ENCODE measurements at regions not wholly inside any gene's neighbourhood (a gene's known extent, or its start where the extent isn't known, plus 50 kb on each side); places are given as distances from the start of the nearest gene placed in this dataset.

DNA sequence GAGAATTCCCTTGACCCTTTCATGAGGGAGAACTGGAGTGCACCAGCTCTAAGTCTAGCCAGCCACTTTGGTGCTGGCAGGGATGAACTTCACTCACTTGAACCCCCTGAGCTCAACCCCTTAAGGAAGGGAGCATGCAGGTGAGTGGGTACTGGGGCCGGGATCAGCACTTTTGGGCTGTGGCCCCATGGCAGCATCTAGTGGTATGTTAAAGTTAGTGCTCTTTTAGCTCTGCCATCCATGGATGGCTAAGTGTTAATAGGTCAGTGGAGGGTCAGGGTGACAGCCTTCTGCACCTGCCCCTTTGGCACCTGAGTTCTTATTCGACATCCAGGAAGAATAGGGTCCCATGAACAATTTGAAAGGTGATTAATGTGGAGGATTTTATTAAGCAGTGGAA lies 689.0 kb upstream of the FSHR start:
- Histone ChIP-seq H3K56ac (ENCODE audit: insufficient read length, low read depth, low read length) (no peak overlapping the region), H3T11ph (ENCODE audit: low read length) (no peak overlapping the region), H3K14ac (ENCODE audit: insufficient read depth, low read length) (no peak overlapping the region), H4K8ac (replicated peaks; ENCODE audit: insufficient read length, low read depth, low read length) (no peak overlapping the region), H3K9me3 (ENCODE audit: control insufficient read depth, low read depth, low read length) (no peaks in the 10 kb centered on the region), H4K5ac (ENCODE audit: insufficient read length, low read depth, low read length) (no peak overlapping the region), H2AFZ (ENCODE audit: low read length) (no peak overlapping the region), H3K4me2 (ENCODE audit: insufficient read depth, insufficient read length, low read length) (no peak overlapping the region), H2BK20ac (ENCODE audit: low read depth, low read length, poor library complexity, severe bottlenecking) (no peak overlapping the region), H3K18ac (ENCODE audit: insufficient read length, low read depth, low read length) (no peak overlapping the region), H2AK5ac (ENCODE audit: insufficient read length, low read length) (no peak overlapping the region), H2BK5ac (ENCODE audit: insufficient read length, low read length) (no peak overlapping the region), H2BK15ac (ENCODE audit: low read depth, low read length) (no peak overlapping the region), H4K20me1 (ENCODE audit: control insufficient read depth, insufficient read depth, insufficient read length) (no peaks in the 10 kb centered on the region), H4K91ac (ENCODE audit: insufficient read length, low read depth, low read length) (no peak overlapping the region), H3K23me2 (ENCODE audit: insufficient read length, low read depth, low read length, poor library complexity, severe bottlenecking) (no peaks in the 10 kb centered on the region), H3K4me1 (ENCODE audit: insufficient read depth, low read length) (no peaks in the 10 kb centered on the region), H3K4ac (ENCODE audit: low read depth, low read length) (no peak overlapping the region), H3K27ac (ENCODE audit: insufficient read length, low read depth, low read length) (no peak overlapping the region), H3K79me1 (ENCODE audit: insufficient read depth, low read depth, low read length, poor library complexity, severe bottlenecking) (no peaks in the 10 kb centered on the region), H3K23ac (ENCODE audit: insufficient read length, low read depth, low read length) (no peak overlapping the region), H3K79me2 (ENCODE audit: insufficient read depth, low read length) (no peaks in the 10 kb centered on the region), H2BK120ac (ENCODE audit: low read depth, low read length, poor library complexity, severe bottlenecking) (no peak overlapping the region), H3K27me3 (ENCODE audit: insufficient read depth, low read length) (no peaks in the 10 kb centered on the region), H2BK12ac (ENCODE audit: insufficient read length, low read depth, low read length) (no peak overlapping the region), H3K9ac (ENCODE audit: extremely low read depth, insufficient read length, low read length) (no peak overlapping the region)
- TF ChIP-seq, protein P1, sequence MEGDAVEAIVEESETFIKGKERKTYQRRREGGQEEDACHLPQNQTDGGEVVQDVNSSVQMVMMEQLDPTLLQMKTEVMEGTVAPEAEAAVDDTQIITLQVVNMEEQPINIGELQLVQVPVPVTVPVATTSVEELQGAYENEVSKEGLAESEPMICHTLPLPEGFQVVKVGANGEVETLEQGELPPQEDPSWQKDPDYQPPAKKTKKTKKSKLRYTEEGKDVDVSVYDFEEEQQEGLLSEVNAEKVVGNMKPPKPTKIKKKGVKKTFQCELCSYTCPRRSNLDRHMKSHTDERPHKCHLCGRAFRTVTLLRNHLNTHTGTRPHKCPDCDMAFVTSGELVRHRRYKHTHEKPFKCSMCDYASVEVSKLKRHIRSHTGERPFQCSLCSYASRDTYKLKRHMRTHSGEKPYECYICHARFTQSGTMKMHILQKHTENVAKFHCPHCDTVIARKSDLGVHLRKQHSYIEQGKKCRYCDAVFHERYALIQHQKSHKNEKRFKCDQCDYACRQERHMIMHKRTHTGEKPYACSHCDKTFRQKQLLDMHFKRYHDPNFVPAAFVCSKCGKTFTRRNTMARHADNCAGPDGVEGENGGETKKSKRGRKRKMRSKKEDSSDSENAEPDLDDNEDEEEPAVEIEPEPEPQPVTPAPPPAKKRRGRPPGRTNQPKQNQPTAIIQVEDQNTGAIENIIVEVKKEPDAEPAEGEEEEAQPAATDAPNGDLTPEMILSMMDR (conservative IDR thresholded peaks at IDR 0.05) = peak; percentile 35; the same call in 2 of the 3 replicates
- Mint-ChIP-seq H3K36me3 (ENCODE audit: insufficient read depth in 1 of 3, low read depth in 3 of 3) (peaks cover 0 to 7% (median 0%) of the 10 kb centered on the region in 3 experiments; a peak in 2 of 7 replicates), H3K4me3 (no peak overlapping the region), H3K4me1 (peaks cover 9 to 14% of the 10 kb centered on the region in 2 experiments), H3K27ac (no peak overlapping the region), H3K27me3 (ENCODE audit: low read depth) (no peaks in the 10 kb centered on the region), H3K9me3 (peaks cover 3 to 7% of the 10 kb centered on the region in 2 experiments; a peak in 3 of 5 replicates)
- peak; percentile 26 for DNase-seq
- no CpG with 5 or more reads among the region's 2 CpGs for WGBS (ENCODE audit: extremely low coverage, insufficient read length, low lambda C conversion rate)
